IMR-90 (cell line): ENCODE measurements at regions not wholly inside any gene's neighbourhood (a gene's known extent, or its start where the extent isn't known, plus 50 kb on each side); places are given as distances from the start of the nearest gene placed in this dataset.

Experiments
- ATAC-seq: fragments of 200-7000 bp; cut with Tn5 transposase; 2 replicates; pipeline ENCODE4 v1.9.1; 2020; ENCODE audit warnings: low read depth, mild to moderate bottlenecking, moderate library complexity
- BruUV-seq: library from RNA; stranded (reverse); fragments of 400-500 nt; replicated peaks from 2 replicates; lab custom pipeline; 2021; lab: Mats Ljungman, UMichigan
- CTCF ChIA-PET: fragments of 300-600 bp; formaldehyde crosslinking; extraction: SDS; loops from one replicate; lab custom pipeline; 2021; ENCODE audit warnings: antibody characterized with exemption; lab: Yijun Ruan, JAX
- POLR2A ChIA-PET: fragments of 300-600 bp; sonication (Branson Sonifier 250); formaldehyde crosslinking; loops from one replicate; lab custom pipeline; 2022; ENCODE audit warnings: antibody characterized with exemption; ENCODE audit not compliant: unreplicated experiment; lab: Charles Lee
- DNase-seq: peaks from one replicate; pipeline ENCODE4 v3.0.0; 2013
- H2AFZ ChIP-seq: replicated peaks from 2 replicates; pipeline ENCODE3; 2013; ENCODE audit warnings: low read length, mild to moderate bottlenecking; ENCODE audit not compliant: poor library complexity
- H2AK5ac ChIP-seq: 2 replicates; pipeline ENCODE4 v1.6.1; 2013; ENCODE audit warnings: low read depth, low read length, inconsistent platforms
- H2AK9ac ChIP-seq: replicated peaks from 2 replicates; pipeline ENCODE3; 2013; ENCODE audit warnings: mild to moderate bottlenecking, low read depth, low read length, moderate library complexity; ENCODE audit not compliant: poor library complexity
- H2BK120ac ChIP-seq: 2 replicates; pipeline ENCODE4 v1.6.1; 2013; ENCODE audit warnings: low read depth, low read length, inconsistent platforms
- H2BK15ac ChIP-seq: 3 replicates; pipeline ENCODE4 v1.6.1; 2013; ENCODE audit warnings: low read depth, low read length, inconsistent platforms
- H2BK20ac ChIP-seq: 2 replicates; pipeline ENCODE4 v1.6.1; 2013; ENCODE audit warnings: low read depth, mild to moderate bottlenecking, inconsistent platforms, low read length, moderate library complexity
- H2BK5ac ChIP-seq: 2 replicates; pipeline ENCODE4 v1.6.1; 2013; ENCODE audit warnings: mild to moderate bottlenecking, low read depth, low read length, inconsistent platforms; ENCODE audit not compliant: poor library complexity, severe bottlenecking
- H3K14ac ChIP-seq: replicated peaks from 2 replicates; pipeline ENCODE4 v1.6.1; 2013; ENCODE audit warnings: low read depth, low read length, inconsistent platforms
- H3K18ac ChIP-seq: 2 replicates; pipeline ENCODE4 v1.6.1; 2013; ENCODE audit warnings: low read depth, low read length, control low read depth
- H3K23ac ChIP-seq: 2 replicates; pipeline ENCODE4 v1.6.1; 2013; ENCODE audit warnings: low read depth, low read length, inconsistent platforms
- H3K27ac ChIP-seq: 2 replicates; pipeline ENCODE4 v1.5.1; 2013; ENCODE audit warnings: mild to moderate bottlenecking, control low read depth, low read length; ENCODE audit not compliant: insufficient read depth
- H3K27me3 ChIP-seq: 2 replicates; pipeline ENCODE4 v1.6.1; 2013; ENCODE audit warnings: low read length; ENCODE audit not compliant: control insufficient read depth, insufficient read depth
- H3K36me3 ChIP-seq: 2 replicates; pipeline ENCODE4 v1.6.1; 2013; ENCODE audit warnings: low read length, mixed read lengths; ENCODE audit not compliant: control insufficient read depth, insufficient read depth
- H3K4ac ChIP-seq: 2 replicates; pipeline ENCODE4 v1.6.1; 2013; ENCODE audit warnings: low read depth, low read length, inconsistent platforms
- H3K4me1 ChIP-seq: 2 replicates; pipeline ENCODE4 v1.6.1; 2013; ENCODE audit warnings: low read length, mixed read lengths; ENCODE audit not compliant: control insufficient read depth, insufficient read depth
- H3K4me2 ChIP-seq: 2 replicates; pipeline ENCODE4 v1.6.1; 2013; ENCODE audit warnings: low read depth, mild to moderate bottlenecking, control low read depth, low read length, moderate library complexity
- H3K4me3 ChIP-seq: 2 replicates; pipeline ENCODE4 v1.5.1; 2013; ENCODE audit warnings: low read depth, mild to moderate bottlenecking, control low read depth, low read length, moderate library complexity; ENCODE audit not compliant: insufficient read depth
- H3K56ac ChIP-seq: 2 replicates; pipeline ENCODE4 v1.6.1; 2013; ENCODE audit warnings: low read length, inconsistent platforms; ENCODE audit not compliant: insufficient read depth; ENCODE audit errors: extremely low read depth
- H3K79me1 ChIP-seq, 2 experiments: 2 replicates each; pipeline ENCODE4 v1.6.1; 2013; ENCODE audit warnings: low read length in 2 of 2, inconsistent platforms in 1 of 2, low read depth in 1 of 2
- H3K9ac ChIP-seq: 2 replicates; pipeline ENCODE4 v1.6.1; 2013; ENCODE audit warnings: low read depth, low read length, control low read depth
- H3K9me1 ChIP-seq: 2 replicates; pipeline ENCODE4 v1.6.1; 2013; ENCODE audit warnings: low read length, inconsistent platforms; ENCODE audit not compliant: insufficient read depth
- H3K9me3 ChIP-seq: 2 replicates; pipeline ENCODE4 v1.6.1; 2013; ENCODE audit warnings: low read length; ENCODE audit not compliant: control insufficient read depth, insufficient read depth
- H4K20me1 ChIP-seq: 2 replicates; pipeline ENCODE4 v1.6.1; 2013; ENCODE audit warnings: low read length, inconsistent platforms; ENCODE audit not compliant: insufficient read depth
- H4K5ac ChIP-seq: 2 replicates; pipeline ENCODE4 v1.6.1; 2013; ENCODE audit warnings: mild to moderate bottlenecking, low read depth, low read length, control low read depth
- H4K8ac ChIP-seq, 2 experiments: 2 replicates each; pipeline ENCODE4 v1.6.1; 2013; ENCODE audit warnings: low read depth in 2 of 2, low read length in 2 of 2, control low read depth in 1 of 2, inconsistent platforms in 1 of 2
- H4K91ac ChIP-seq: 2 replicates; pipeline ENCODE4 v1.6.1; 2013; ENCODE audit warnings: low read depth, low read length, inconsistent platforms; ENCODE audit not compliant: insufficient read depth
- BHLHE40 ChIP-seq: fragments of 150-350 bp; IDR thresholded peaks from 2 replicates; pipeline ENCODE4 v1.6.1; 2016; ENCODE audit warnings: mild to moderate bottlenecking, low read depth, low read length
- CEBPB ChIP-seq: IDR thresholded peaks from 2 replicates; pipeline ENCODE4 v1.6.1; 2012; ENCODE audit warnings: low read depth, low read length, improper control_type of control experiment
- CHD1 ChIP-seq: IDR thresholded peaks from 2 replicates; pipeline ENCODE4 v1.6.1; 2012; ENCODE audit warnings: low read depth, low read length, improper control_type of control experiment
- CTCF ChIP-seq: conservative IDR thresholded peaks from 2 replicates; pipeline ENCODE4 v1.5.1; 2012; ENCODE audit warnings: mild to moderate bottlenecking, low read depth, low read length, improper control_type of control experiment
- ELK1 ChIP-seq: fragments of 150-350 bp; IDR thresholded peaks from 2 replicates; pipeline ENCODE4 v1.6.1; 2016; ENCODE audit warnings: low read depth, mild to moderate bottlenecking, low read length, moderate library complexity, borderline replicate concordance
- FOS ChIP-seq: fragments of 150-350 bp; IDR thresholded peaks from 2 replicates; pipeline ENCODE4 v1.6.1; 2016; ENCODE audit warnings: low read depth, low read length
- MAFK ChIP-seq: IDR thresholded peaks from 2 replicates; pipeline ENCODE4 v1.6.1; 2012; ENCODE audit warnings: low read depth, low read length, improper control_type of control experiment
- MAZ ChIP-seq: IDR thresholded peaks from 2 replicates; pipeline ENCODE4 v1.6.1; 2012; ENCODE audit warnings: low read depth, mild to moderate bottlenecking, low read length, improper control_type of control experiment, moderate library complexity, borderline replicate concordance
- MXI1 ChIP-seq: IDR thresholded peaks from 2 replicates; pipeline ENCODE4 v1.6.1; 2012; ENCODE audit warnings: low read depth, mild to moderate bottlenecking, low read length, moderate library complexity, borderline replicate concordance
- NFE2L2 ChIP-seq: fragments of 150-350 bp; IDR thresholded peaks from 2 replicates; pipeline ENCODE4 v1.6.1; 2016; ENCODE audit warnings: low read depth, mild to moderate bottlenecking, low read length
- POLR2A ChIP-seq: IDR thresholded peaks from 2 replicates; pipeline ENCODE4 v1.6.1; 2012; ENCODE audit warnings: mild to moderate bottlenecking, low read depth, low read length
- RAD21 ChIP-seq: IDR thresholded peaks from 2 replicates; pipeline ENCODE4 v1.6.1; 2012; ENCODE audit warnings: low read length, improper control_type of control experiment
- RCOR1 ChIP-seq: IDR thresholded peaks from 2 replicates; pipeline ENCODE4 v1.6.1; 2012; ENCODE audit warnings: mild to moderate bottlenecking, low read length, improper control_type of control experiment; ENCODE audit not compliant: insufficient replicate concordance
- RFX5 ChIP-seq: IDR thresholded peaks from 2 replicates; pipeline ENCODE4 v1.8.0; 2012; ENCODE audit warnings: low read depth, mild to moderate bottlenecking, low read length, moderate library complexity
- SMC3 ChIP-seq: fragments of 150-350 bp; IDR thresholded peaks from 2 replicates; pipeline ENCODE4 v1.6.1; 2016; ENCODE audit warnings: low read depth, mild to moderate bottlenecking, antibody characterized with exemption, low read length, moderate library complexity
- USF2 ChIP-seq: fragments of 150-350 bp; IDR thresholded peaks from 2 replicates; pipeline ENCODE4 v1.6.1; 2017; ENCODE audit warnings: mild to moderate bottlenecking, antibody characterized with exemption, low read length, low read depth
- WGBS, 2 experiments: methylation state at CpG; one replicate each; pipeline versions ENCODE4 v1.1.5 to v1.1.7; 2013; ENCODE audit warnings: missing lambda C conversion rate in 2 of 2; ENCODE audit not compliant: insufficient read length in 1 of 2; ENCODE audit errors: extremely low coverage in 2 of 2; 5-methylcytosine and 5-hydroxymethylcytosine counted together
- dilution Hi-C: fragments of 300-500 bp; cut with HindIII; formaldehyde crosslinking; loops from one replicate; pipeline ENCODE4 v1.14.3; 2018; ENCODE audit warnings: low sequenced_read_pairs; ENCODE audit not compliant: unreplicated experiment
- in situ Hi-C: fragments of 300-500 bp; cut with MboI; formaldehyde crosslinking; loops from 3 replicates; pipeline ENCODE4 v1.14.3; 2019; ENCODE audit warnings: low sequenced_read_pairs, inconsistent platforms, mixed read lengths
- intact Hi-C: fragments of 100-400 bp; cut with micrococcal nuclease; formaldehyde crosslinking; loops from 2 replicates; pipeline ENCODE4 v1.10.0; 2022

GRCh38 chr5:125338440-125339174, 592.2 kb upstream of the ZNF608 start:
- no peaks in the 10 kb centered on the region for H3K36me3 ChIP-seq
- no peak overlapping the region for H3K23ac ChIP-seq
- no peak overlapping the region for H2BK20ac ChIP-seq
- no peak overlapping the region for H3K27ac ChIP-seq
- H3K4me3 ChIP-seq, result no peak overlapping the region
- H3K9ac ChIP-seq, result no peak overlapping the region
- in situ Hi-C loops (no loop called here), intact Hi-C loops (no loop called here), dilution Hi-C loops (no loop called here)
- no peaks in the 10 kb centered on the region; the same call in 1 of the 2 replicates for H3K27me3 ChIP-seq
- H3K14ac ChIP-seq, result no peak overlapping the region
- H3K4me1 ChIP-seq, result peaks cover 5% of the 10 kb centered on the region; the same call in 1 of the 2 replicates
- H3K79me1 ChIP-seq, result no peaks in the 10 kb centered on the region
- BruUV-seq, result no TSS peak
- H2BK5ac ChIP-seq, result no peak overlapping the region
- no peak overlapping the region for H4K8ac ChIP-seq
- no peak overlapping the region for H3K4me2 ChIP-seq
- no peak overlapping the region for H2AK9ac ChIP-seq
- WGBS, 2 experiments, result no CpG with 5 or more reads among the region's 2 CpGs
- DNase-seq (no peak), ATAC-seq (no peak)
- H3K18ac ChIP-seq, result no peak overlapping the region
- TF ChIP-seq FOS, result no peak
- no peak for TF ChIP-seq USF2
- TF ChIP-seq CTCF, result no peak
- no peak for TF ChIP-seq BHLHE40
- no peak for TF ChIP-seq CHD1
- no peak for TF ChIP-seq POLR2A
- TF ChIP-seq ELK1, result no peak
- no peak for TF ChIP-seq RCOR1
- TF ChIP-seq SMC3, result no peak
- TF ChIP-seq CEBPB, result no peak
- no peak for TF ChIP-seq NFE2L2
- TF ChIP-seq RFX5, result no peak
- no peak for TF ChIP-seq RAD21
- TF ChIP-seq MAFK, result no peak
- TF ChIP-seq MAZ, result no peak
- no peak for TF ChIP-seq MXI1
- no peaks in the 10 kb centered on the region for H4K20me1 ChIP-seq
- no peak overlapping the region for H2AK5ac ChIP-seq
- no peak overlapping the region for H2BK15ac ChIP-seq
- no peak overlapping the region for H2AFZ ChIP-seq
- H3K9me1 ChIP-seq, result no peaks in the 10 kb centered on the region
- CTCF ChIA-PET, result interaction anchor here (0.6 kb wide), 1 partner anchor 1220 kb away, joined by 7 read pairs; no protein-coding TSS in a partner anchor
- no peak overlapping the region for H3K56ac ChIP-seq
- POLR2A ChIA-PET, result no interaction called here
- H2BK120ac ChIP-seq, result no peak overlapping the region
- no peak overlapping the region for H4K91ac ChIP-seq
- no peaks in the 10 kb centered on the region for H3K9me3 ChIP-seq
- no peak overlapping the region for H4K5ac ChIP-seq
- no peak overlapping the region for H3K4ac ChIP-seq
